ENCODE measurements at regions not wholly inside any gene's neighbourhood (a gene's known extent, or its start where the extent isn't known, plus 50 kb on each side); places are given as distances from the start of the nearest gene placed in this dataset.

GRCh38 chr1:234676103-234676594 is 66.2 kb upstream of the IRF2BP2 start:
- in situ Hi-C loops (cut with HindIII; ENCODE audit: low pct_unique_long_range_greater_than_20kb, low sequenced_read_pairs), result no loop called here
- DNase-seq (ENCODE audit: low read depth in 1 of 2, low spot score in 1 of 2), result peak; percentile 70 to 82
- TF ChIP-seq JUND (IDR thresholded peaks at IDR 0.05; ENCODE audit: low read depth), result no peak

GRCh38 chr1:234675572-234675971 is 65.6 kb upstream of the IRF2BP2 start:
- in situ Hi-C loops (cut with HindIII; ENCODE audit: low pct_unique_long_range_greater_than_20kb, low sequenced_read_pairs), result no loop called here
- DNase-seq (ENCODE audit: low read depth in 1 of 2, low spot score in 1 of 2), result no peak
- TF ChIP-seq JUND (IDR thresholded peaks at IDR 0.05; ENCODE audit: low read depth), result no peak

DNA sequence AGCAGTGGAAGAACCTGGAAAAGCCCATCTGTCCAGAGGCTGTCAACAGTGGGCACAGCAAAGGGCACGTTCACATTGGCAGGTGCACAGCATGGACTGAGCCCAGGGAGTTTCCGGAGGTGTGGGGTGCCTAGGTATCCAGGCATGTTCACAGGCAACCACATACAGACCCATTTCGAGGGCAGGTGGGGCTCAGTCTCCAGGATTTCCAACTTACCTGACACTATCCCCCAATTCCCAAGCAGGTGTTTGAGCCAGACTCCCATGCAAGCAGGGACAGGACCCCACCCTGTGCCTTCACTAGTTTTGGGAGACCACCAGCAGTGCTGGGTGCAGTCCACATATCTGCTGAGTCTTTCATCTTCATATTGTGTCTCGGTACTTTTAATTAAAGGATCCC is 65.0 kb upstream of the IRF2BP2 start:
- no peak for TF ChIP-seq JUND (IDR thresholded peaks at IDR 0.05; ENCODE audit: low read depth)
- in situ Hi-C loops (cut with HindIII; ENCODE audit: low pct_unique_long_range_greater_than_20kb, low sequenced_read_pairs), result no loop called here
- no peak for DNase-seq (ENCODE audit: low read depth in 1 of 2, low spot score in 1 of 2)

GRCh38 chr1:234674218-234674815 is 64.3 kb upstream of the IRF2BP2 start:
- DNase-seq (ENCODE audit: low read depth in 1 of 2, low spot score in 1 of 2), result no peak
- in situ Hi-C loops (cut with HindIII; ENCODE audit: low pct_unique_long_range_greater_than_20kb, low sequenced_read_pairs), result no loop called here
- TF ChIP-seq JUND (IDR thresholded peaks at IDR 0.05; ENCODE audit: low read depth), result no peak

GRCh38 chr1:234672349-234673135 is 62.6 kb upstream of the IRF2BP2 start:
- no peak for TF ChIP-seq JUND (IDR thresholded peaks at IDR 0.05; ENCODE audit: low read depth)
- DNase-seq (ENCODE audit: low read depth in 1 of 2, low spot score in 1 of 2), result no peak
- in situ Hi-C loops (cut with HindIII; ENCODE audit: low pct_unique_long_range_greater_than_20kb, low sequenced_read_pairs), result no loop called here

GRCh38 chr1:234670967-234671626 is 61.1 kb upstream of the IRF2BP2 start:
- peak; percentile 30 to 65 for DNase-seq (ENCODE audit: low read depth in 1 of 2, low spot score in 1 of 2)
- in situ Hi-C loops (cut with HindIII; ENCODE audit: low pct_unique_long_range_greater_than_20kb, low sequenced_read_pairs), result no loop called here
- TF ChIP-seq JUND (IDR thresholded peaks at IDR 0.05; ENCODE audit: low read depth), result no peak

GRCh38 chr1:234669499-234669898 is 59.5 kb upstream of the IRF2BP2 start:
- TF ChIP-seq JUND (IDR thresholded peaks at IDR 0.05; ENCODE audit: low read depth), result no peak
- no peak for DNase-seq (ENCODE audit: low read depth in 1 of 2, low spot score in 1 of 2)
- in situ Hi-C loops (cut with HindIII; ENCODE audit: low pct_unique_long_range_greater_than_20kb, low sequenced_read_pairs), result no loop called here

DNA sequence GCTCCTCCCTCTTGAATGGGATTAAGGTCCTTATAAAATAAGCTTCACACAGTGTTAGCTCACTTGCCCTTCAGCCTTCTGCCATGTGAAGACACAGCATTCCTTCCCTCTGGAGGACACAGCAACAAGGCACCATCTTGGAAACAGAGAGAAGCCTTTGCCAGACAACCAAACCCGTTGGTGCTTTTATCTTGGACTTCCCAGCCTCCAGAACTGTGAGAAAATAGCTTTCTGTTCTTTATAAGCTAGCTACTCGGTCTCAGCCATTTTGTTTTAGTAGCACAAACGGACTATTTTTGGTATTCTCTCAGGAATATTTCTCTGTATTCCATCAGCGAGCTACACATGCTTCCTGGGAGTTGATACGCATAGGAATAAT is 58.6 kb upstream of the IRF2BP2 start:
- in situ Hi-C loops (cut with HindIII; ENCODE audit: low pct_unique_long_range_greater_than_20kb, low sequenced_read_pairs), result no loop called here
- no peak for TF ChIP-seq JUND (IDR thresholded peaks at IDR 0.05; ENCODE audit: low read depth)
- no peak for DNase-seq (ENCODE audit: low read depth in 1 of 2, low spot score in 1 of 2)

- no peak for DNase-seq (ENCODE audit: low read depth in 1 of 2, low spot score in 1 of 2)
- TF ChIP-seq JUND (IDR thresholded peaks at IDR 0.05; ENCODE audit: low read depth), result no peak
- in situ Hi-C loops (cut with HindIII; ENCODE audit: low pct_unique_long_range_greater_than_20kb, low sequenced_read_pairs), result no loop called here
Measured at GRCh38 chr1:234667600-234668576, 57.9 kb upstream of the IRF2BP2 start.

DNA sequence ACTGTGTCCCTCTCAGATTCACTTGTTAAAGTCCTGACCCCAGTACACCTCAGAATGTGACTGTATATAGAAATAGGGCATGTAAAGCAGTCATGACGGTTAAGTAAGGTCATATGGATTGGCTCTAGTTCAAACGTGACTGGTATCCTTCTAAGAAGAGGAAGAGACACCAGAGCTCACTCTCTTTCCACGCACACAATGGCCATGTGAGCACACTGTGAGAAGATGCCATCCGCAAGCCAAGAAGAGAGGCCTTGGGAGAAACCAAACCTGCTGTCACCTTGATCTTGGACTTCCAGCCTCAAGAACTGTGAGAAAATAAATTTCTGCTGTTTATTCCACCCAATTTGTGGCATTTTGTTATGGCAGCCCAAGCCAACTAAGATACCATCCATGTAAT is 56.8 kb upstream of the IRF2BP2 start:
- in situ Hi-C loops (cut with HindIII; ENCODE audit: low pct_unique_long_range_greater_than_20kb, low sequenced_read_pairs), result no loop called here
- TF ChIP-seq JUND (IDR thresholded peaks at IDR 0.05; ENCODE audit: low read depth), result no peak
- DNase-seq (ENCODE audit: low read depth in 1 of 2, low spot score in 1 of 2), result no peak

GRCh38 chr1:234665975-234666605 is 56.1 kb upstream of the IRF2BP2 start:
- in situ Hi-C loops (cut with HindIII; ENCODE audit: low pct_unique_long_range_greater_than_20kb, low sequenced_read_pairs), result no loop called here
- no peak for TF ChIP-seq JUND (IDR thresholded peaks at IDR 0.05; ENCODE audit: low read depth)
- no peak for DNase-seq (ENCODE audit: low read depth in 1 of 2, low spot score in 1 of 2)

DNA sequence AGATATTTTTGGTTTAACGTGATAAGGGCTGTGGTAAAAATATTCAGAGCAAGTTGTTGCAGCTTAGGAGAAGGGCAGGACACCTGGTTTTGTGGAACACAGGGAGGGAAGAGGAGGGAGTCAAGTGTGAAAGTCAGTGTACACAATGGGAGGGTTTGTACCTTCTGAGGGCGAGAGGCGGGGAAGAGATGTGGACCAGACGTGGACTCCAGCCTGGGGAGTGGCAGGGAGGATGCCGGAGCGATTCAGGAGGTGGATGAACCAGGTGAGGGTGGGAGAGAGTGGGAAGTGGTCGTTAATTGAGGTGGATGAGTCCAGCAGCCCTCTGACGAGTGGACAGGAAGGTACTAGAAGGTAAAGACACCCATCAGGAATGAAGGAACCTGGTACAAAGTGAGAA is 52.2 kb upstream of the IRF2BP2 start:
- no peak for DNase-seq (ENCODE audit: low read depth in 1 of 2, low spot score in 1 of 2)
- no peak for TF ChIP-seq JUND (IDR thresholded peaks at IDR 0.05; ENCODE audit: low read depth)
- in situ Hi-C loops (cut with HindIII; ENCODE audit: low pct_unique_long_range_greater_than_20kb, low sequenced_read_pairs), result no loop called here
